ENCODE measurements at regions not wholly inside any gene's neighbourhood (a gene's known extent, or its start where the extent isn't known, plus 50 kb on each side); places are given as distances from the start of the nearest gene placed in this dataset.

DNA sequence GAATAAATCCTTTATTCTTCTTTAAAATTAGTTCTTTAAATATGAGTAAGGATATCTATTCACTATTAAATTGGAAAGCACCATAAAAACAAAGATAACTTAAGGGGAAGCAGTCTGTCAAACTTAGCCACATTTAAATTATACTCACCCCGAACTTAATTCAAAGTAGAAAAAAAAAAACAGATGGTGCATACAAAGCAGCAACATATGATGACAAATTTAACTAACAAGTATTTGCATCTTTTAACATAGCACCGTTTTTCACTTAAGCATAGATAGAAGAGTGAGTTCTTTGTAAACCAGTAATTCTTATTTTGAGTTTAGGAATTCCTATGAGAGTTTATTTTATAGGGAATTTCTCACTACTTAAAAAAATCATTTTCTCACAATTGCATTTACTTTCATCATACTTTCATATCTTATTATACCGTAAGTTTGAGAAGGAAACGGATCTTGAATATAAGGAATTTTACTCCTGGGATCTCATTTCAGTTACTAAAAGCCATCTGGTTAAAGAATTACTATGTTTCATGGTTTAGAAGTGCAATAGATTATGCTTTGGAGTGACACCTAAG lies 828.2 kb upstream of the MAP3K7 start:
- H3K4me2 ChIP-seq (ENCODE audit: low read depth, low read length) = no peak overlapping the region
- H3F3A ChIP-seq (ENCODE audit: insufficient read depth, low read length) = no peaks in the 10 kb centered on the region
- no peak overlapping the region for H3K9ac ChIP-seq (ENCODE audit: low read length)
- H3K4me1 ChIP-seq (ENCODE audit: low read length) = no peaks in the 10 kb centered on the region
- H3K79me2 ChIP-seq (ENCODE audit: low read length) = no peaks in the 10 kb centered on the region
- no peak overlapping the region for H3K4me3 ChIP-seq (ENCODE audit: low read length)
- no peak overlapping the region for H3K27ac ChIP-seq (ENCODE audit: low read length)
- no peaks in the 10 kb centered on the region for H3K27me3 ChIP-seq (replicated peaks; ENCODE audit: insufficient read depth, low read length)
- H3K36me3 ChIP-seq (replicated peaks; ENCODE audit: insufficient read depth, low read length) = no peaks in the 10 kb centered on the region
- no peaks in the 10 kb centered on the region for H3K9me2 ChIP-seq (replicated peaks; ENCODE audit: insufficient read depth, low read length)
- no peak for TF ChIP-seq EZH2 (optimal IDR thresholded peaks at IDR 0.05; ENCODE audit: low read depth, low read length)
- no peak for TF ChIP-seq EZH2phosphoT487 (IDR thresholded peaks at IDR 0.05; ENCODE audit: low read length)
- TF ChIP-seq CTCF (IDR thresholded peaks at IDR 0.05; ENCODE audit: low read length) = no peak
- no peaks in the 10 kb centered on the region for H4K20me1 ChIP-seq (ENCODE audit: insufficient read depth, low read length)
- no peaks in the 10 kb centered on the region for H3K9me3 ChIP-seq (replicated peaks; ENCODE audit: insufficient read depth, low read length)
- DNase-seq = no peak
- no peak overlapping the region for H2AFZ ChIP-seq (ENCODE audit: low read length)

DNA sequence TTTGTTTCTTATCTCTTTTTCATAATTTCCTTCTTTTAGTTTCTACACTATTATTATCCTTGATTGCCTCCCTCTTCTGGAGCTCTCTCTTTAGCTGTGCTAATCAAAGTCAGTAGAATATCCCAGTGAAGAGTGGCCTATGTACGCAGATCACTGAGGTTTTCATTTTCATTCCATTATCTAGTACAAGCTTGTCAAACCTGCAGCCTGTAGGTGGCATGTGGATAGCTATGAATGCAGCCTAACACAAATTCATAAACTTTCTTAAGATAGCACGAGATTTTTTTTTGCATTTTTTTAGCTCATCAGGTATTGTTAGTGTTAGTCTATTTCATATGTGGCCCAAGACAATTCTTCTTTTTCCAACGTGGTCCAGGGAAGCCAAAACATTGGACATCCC lies 825.7 kb upstream of the MAP3K7 start:
- DNase-seq = no peak
- Histone ChIP-seq H3K4me3 (ENCODE audit: low read length) (no peak overlapping the region), H4K20me1 (ENCODE audit: insufficient read depth, low read length) (no peaks in the 10 kb centered on the region), H3K36me3 (replicated peaks; ENCODE audit: insufficient read depth, low read length) (no peaks in the 10 kb centered on the region), H3K9ac (ENCODE audit: low read length) (no peak overlapping the region), H3K9me2 (replicated peaks; ENCODE audit: insufficient read depth, low read length) (no peaks in the 10 kb centered on the region), H2AFZ (ENCODE audit: low read length) (no peak overlapping the region), H3K27ac (ENCODE audit: low read length) (no peak overlapping the region), H3K27me3 (replicated peaks; ENCODE audit: insufficient read depth, low read length) (no peaks in the 10 kb centered on the region), H3K79me2 (ENCODE audit: low read length) (no peaks in the 10 kb centered on the region), H3K9me3 (replicated peaks; ENCODE audit: insufficient read depth, low read length) (no peaks in the 10 kb centered on the region), H3F3A (ENCODE audit: insufficient read depth, low read length) (no peaks in the 10 kb centered on the region), H3K4me1 (ENCODE audit: low read length) (no peaks in the 10 kb centered on the region), H3K4me2 (ENCODE audit: low read depth, low read length) (no peak overlapping the region)
- TF ChIP-seq CTCF (IDR thresholded peaks at IDR 0.05; ENCODE audit: low read length) (no peak), EZH2 (optimal IDR thresholded peaks at IDR 0.05; ENCODE audit: low read depth, low read length) (no peak), EZH2phosphoT487 (IDR thresholded peaks at IDR 0.05; ENCODE audit: low read length) (no peak)

GRCh38 chr6:91407706-91408105 lies 820.8 kb upstream of the MAP3K7 start:
- H4K20me1 ChIP-seq (ENCODE audit: insufficient read depth, low read length) = no peaks in the 10 kb centered on the region
- no peak overlapping the region for H3K27ac ChIP-seq (ENCODE audit: low read length)
- H2AFZ ChIP-seq (ENCODE audit: low read length) = no peak overlapping the region
- H3K4me1 ChIP-seq (ENCODE audit: low read length) = no peaks in the 10 kb centered on the region
- no peak for DNase-seq
- H3K4me3 ChIP-seq (ENCODE audit: low read length) = no peak overlapping the region
- H3K27me3 ChIP-seq (replicated peaks; ENCODE audit: insufficient read depth, low read length) = no peaks in the 10 kb centered on the region
- H3K9me2 ChIP-seq (replicated peaks; ENCODE audit: insufficient read depth, low read length) = no peaks in the 10 kb centered on the region
- TF ChIP-seq EZH2phosphoT487 (IDR thresholded peaks at IDR 0.05; ENCODE audit: low read length) = no peak
- H3K4me2 ChIP-seq (ENCODE audit: low read depth, low read length) = no peak overlapping the region
- no peak overlapping the region for H3K9ac ChIP-seq (ENCODE audit: low read length)
- no peaks in the 10 kb centered on the region for H3K36me3 ChIP-seq (replicated peaks; ENCODE audit: insufficient read depth, low read length)
- no peaks in the 10 kb centered on the region for H3K79me2 ChIP-seq (ENCODE audit: low read length)
- H3F3A ChIP-seq (ENCODE audit: insufficient read depth, low read length) = no peaks in the 10 kb centered on the region
- H3K9me3 ChIP-seq (replicated peaks; ENCODE audit: insufficient read depth, low read length) = no peaks in the 10 kb centered on the region

GRCh38 chr6:91392951-91393350 lies 806.1 kb upstream of the MAP3K7 start:
- Histone ChIP-seq H3F3A (ENCODE audit: insufficient read depth, low read length) (no peaks in the 10 kb centered on the region), H3K27me3 (replicated peaks; ENCODE audit: insufficient read depth, low read length) (no peaks in the 10 kb centered on the region), H3K36me3 (replicated peaks; ENCODE audit: insufficient read depth, low read length) (no peaks in the 10 kb centered on the region), H3K4me3 (ENCODE audit: low read length) (no peak overlapping the region), H3K27ac (ENCODE audit: low read length) (no peak overlapping the region), H3K9me3 (replicated peaks; ENCODE audit: insufficient read depth, low read length) (no peaks in the 10 kb centered on the region), H3K4me1 (ENCODE audit: low read length) (no peaks in the 10 kb centered on the region), H2AFZ (ENCODE audit: low read length) (no peak overlapping the region), H3K9me2 (replicated peaks; ENCODE audit: insufficient read depth, low read length) (no peaks in the 10 kb centered on the region), H3K4me2 (ENCODE audit: low read depth, low read length) (no peak overlapping the region), H4K20me1 (ENCODE audit: insufficient read depth, low read length) (no peaks in the 10 kb centered on the region), H3K79me2 (ENCODE audit: low read length) (no peaks in the 10 kb centered on the region), H3K9ac (ENCODE audit: low read length) (no peak overlapping the region)
- no peak for TF ChIP-seq EZH2 (optimal IDR thresholded peaks at IDR 0.05; ENCODE audit: low read depth, low read length)
- TF ChIP-seq CTCF (IDR thresholded peaks at IDR 0.05; ENCODE audit: low read length) = no peak
- TF ChIP-seq EZH2phosphoT487 (IDR thresholded peaks at IDR 0.05; ENCODE audit: low read length) = no peak
- DNase-seq = no peak

Data from MM.1S (cell line).